ENCODE measurements at regions not wholly inside any gene's neighbourhood (a gene's known extent, or its start where the extent isn't known, plus 50 kb on each side); places are given as distances from the start of the nearest gene placed in this dataset.
"Not testable (repeated sequence)": the region's sequence is repeated elsewhere in the genome, so short reads cannot be mapped to it uniquely, and the experiment has no call there.

DNA sequence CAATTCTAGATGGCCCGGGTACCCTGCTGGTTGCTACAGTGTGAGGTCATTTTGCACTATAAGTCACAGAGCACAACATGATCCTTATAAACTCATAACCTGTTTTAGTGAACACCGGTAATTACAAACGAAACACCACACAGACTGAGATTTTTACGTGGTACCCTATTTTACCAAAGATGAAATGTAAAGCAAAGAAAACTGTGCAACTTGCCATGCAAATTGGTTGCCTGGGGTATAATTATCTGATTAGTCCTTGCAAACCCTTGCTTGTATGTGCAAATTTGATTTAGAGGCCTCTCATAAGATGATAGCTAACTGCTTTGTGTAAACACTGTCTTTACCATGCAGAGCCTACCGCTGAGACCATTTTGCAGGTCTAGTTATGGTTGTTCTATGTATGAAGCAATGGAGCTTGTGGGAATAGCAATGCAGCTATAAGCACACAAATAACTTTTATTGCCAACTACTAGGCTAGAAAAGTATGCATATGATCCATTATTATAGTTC lies 372.1 kb upstream of the FAR2 start:
- no peak for DNase-seq

DNA sequence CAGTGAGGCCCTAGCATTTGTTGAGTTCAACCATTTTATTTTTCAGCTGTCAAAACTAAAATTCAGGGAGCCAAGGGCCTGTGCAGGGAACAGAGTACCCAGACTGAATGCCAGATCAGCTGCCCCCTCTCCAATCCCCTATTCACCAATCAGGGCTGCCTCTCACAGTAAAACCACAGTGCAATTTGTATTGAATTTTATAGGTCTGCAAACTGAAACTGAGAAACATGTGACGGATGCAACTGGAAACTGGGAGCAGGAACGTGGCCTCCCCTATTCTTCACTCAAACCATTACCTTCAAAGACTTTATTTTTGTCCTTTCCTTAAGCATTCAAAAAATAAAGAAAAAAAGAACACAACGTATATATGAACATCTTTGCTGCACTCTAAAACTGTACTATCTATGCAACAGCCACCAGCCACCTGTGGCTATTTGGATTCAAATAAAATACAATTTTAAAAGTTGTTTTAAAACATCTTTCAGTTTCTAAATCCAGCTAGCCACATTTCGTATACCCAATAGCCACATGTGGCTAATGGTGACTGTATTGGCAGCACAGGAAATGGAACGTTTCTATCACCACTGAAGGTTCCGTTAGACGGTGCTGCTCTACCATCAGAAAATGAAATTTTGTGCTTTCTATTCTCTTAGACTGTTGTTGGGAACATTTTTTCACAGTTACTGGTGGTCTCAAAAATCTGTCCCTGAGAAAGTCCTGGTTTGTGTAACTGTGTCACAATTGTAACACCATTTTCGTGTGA lies 371.3 kb upstream of the FAR2 start:
- DNase-seq = no peak

DNA sequence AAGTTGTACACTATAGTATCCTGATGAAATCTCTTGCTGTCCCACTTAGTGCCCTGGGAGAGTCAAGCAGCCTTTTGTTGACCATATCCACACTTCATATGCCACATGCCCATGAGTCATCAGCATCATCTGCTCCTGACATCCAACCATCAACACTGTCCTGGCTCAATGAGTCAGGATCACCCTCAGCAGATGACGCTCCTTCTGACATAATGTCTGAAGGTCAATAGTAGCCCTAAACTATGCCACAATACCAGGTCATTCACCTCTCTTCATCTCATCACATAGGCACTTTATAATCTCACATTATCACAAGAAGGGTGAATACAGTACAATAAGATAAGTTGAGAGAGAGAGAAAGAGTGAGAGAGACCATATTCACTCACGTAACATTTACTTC lies 369.0 kb upstream of the FAR2 start:
- no peak for DNase-seq

DNA sequence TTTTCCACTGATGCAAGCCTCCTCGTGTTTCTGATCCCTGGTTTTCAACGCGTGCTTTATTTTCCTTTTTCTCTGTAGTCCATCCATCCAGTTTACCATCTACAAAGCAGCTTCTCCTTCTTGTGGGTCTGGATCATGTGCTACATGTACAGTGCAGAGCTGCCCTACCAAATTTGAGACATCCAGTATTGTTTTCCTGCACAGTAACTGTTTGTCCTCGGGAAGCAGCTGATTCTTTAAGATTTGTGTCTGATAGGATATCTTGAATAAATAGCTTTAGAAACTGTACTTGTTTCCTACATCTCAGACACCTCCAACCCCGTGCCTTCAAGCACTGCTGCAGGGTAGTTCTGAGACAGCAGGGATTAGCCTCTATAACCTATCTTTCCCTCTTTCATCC lies 368.1 kb upstream of the FAR2 start:
- no peak for DNase-seq

DNA sequence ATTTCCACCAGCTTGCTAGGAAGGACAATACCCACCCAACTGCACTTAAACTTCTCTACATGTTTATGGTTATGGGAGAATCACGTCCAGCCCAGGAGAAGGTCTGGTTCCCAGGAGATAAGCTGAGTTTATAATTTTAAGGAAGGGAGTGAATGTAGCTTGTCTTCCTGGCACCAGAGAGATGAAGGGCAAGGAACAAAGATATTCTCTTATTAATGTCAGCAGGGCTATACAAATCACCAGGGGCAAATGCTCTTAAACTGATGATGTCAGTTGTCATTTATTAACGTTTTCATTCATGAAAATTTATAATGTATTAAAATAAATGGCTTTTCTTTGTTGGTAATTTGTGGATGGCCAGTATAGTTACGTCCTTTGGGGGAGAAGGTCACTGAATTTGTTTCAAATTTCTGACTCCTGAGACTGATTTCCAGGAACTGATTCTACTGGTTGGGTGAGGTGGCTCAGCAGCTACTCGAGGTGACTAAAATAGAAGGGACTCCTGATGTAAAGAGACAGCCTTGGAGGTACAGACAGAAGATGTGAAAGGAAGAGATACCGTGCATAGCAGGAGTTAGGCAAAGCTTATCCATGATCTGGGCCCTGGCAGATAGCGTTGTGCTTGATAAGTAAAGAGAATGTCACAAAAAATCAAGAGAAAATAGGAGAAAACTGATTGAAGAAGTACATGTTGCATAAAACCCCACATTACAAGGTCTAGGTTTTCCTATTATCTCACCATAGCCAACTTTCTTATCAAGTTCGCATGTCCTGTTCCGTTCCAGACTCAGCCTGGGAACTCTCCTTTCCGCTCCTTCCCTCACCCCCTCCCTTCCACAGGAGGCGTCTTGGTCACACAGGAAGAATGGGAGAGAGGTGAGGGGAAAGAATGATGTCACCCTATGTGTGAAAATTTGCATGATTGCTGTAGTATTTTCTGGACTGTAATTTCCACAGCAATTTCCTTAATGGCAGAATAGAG lies 367.1 kb upstream of the FAR2 start:
- no peak for DNase-seq

DNA sequence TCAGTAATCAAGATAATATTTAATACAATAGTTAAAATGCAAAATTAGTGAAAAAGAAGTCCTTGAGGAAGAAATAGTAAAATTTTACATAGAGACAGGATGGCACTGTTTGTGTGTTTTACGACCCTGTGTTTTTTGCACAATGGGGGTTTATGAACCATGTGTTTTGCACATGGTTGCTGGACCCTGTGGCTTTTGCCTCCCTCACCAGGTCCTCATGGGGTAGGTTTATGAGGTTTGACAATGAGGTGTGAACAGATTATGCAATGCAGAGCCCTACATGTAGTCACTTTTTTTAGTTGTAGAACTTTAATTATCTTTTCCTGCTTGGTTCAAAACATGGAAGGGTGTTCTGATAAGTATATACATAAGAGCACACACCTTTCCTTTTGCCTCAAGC lies 366.3 kb upstream of the FAR2 start:
- no peak for DNase-seq

DNA sequence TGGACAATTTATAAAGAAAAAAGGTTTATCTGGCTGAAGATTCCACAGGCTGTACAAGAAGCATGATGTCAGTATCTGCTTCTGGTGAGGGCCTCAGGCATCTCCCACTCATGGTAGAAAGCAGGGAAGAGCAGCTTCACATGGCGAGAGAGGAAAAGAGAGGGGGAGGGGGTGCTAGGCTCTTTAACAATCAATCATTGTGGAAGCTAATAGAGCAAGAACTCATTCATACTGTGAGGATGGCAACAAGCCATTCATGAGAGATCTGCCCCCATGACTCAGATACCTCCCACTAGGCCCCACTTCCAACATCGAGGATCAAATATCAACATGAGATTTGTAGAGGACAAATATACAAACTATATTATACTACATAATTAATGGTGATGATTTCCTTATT lies 361.9 kb upstream of the FAR2 start:
- no peak for DNase-seq

DNA sequence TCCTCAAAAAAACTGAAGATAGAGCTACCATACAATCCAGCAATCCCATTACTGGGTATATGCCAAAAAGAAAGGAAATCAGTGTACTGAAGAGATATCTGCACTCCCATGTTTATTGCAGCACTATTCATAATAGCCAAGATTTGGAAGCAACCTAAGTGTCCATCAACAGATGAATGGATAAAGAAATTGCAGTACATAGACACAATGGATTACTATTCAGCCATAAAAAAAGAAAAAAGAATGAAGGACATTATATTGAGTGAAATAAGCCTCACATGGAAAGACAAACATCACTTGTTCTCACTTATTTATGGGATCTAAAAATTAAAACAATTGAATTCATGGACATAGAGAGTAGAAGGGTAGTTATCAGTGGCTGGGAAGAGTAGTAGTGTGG lies 360.8 kb upstream of the FAR2 start:
- not testable (repeated sequence) for DNase-seq

DNA sequence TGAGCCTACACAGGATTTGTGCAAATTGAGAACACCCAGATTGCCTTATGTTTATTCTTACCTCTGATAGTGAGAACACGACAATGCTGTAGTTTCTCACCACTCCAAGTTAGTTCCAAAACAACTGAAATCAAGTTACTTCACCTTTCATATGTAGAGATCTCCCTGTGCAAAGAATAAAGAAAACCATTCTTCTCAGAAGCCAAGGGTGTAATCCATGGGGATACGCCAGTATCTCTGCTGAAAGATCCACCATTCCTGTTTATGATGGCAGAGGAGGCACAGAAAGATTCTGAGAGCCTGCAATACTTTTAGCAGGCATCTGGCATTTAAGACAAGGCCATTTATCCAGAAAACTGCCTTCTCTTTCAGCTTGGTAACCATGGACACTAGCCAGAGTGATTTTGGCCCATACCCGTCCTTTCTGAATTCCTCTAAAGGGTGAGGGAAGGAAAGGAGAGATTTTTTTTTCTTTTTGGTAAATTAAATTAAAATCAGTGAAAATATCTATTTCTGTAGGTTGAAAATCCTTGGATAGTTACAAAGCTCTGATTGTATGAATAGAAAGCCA lies 355.4 kb upstream of the FAR2 start:
- DNase-seq = no peak

DNA sequence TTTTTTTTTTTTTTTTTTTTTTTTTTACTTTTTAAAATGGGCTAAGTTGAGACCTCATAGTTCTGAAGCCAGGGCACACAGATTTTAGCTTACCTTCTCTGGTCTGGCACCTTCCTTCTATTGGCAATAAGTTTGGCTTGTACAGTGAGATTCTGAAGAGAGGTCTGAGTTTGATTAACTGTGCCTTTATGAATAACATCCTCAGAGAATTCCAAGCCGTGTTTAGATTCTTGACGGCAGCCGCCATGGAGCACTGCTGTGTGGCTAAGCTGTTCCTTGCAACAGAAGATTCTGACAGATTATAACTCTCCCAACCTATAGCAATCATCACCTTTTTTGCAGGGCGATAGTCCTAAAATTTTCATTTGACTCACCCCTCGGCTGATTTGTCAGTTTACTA lies 354.9 kb upstream of the FAR2 start:
- no peak for DNase-seq

DNA sequence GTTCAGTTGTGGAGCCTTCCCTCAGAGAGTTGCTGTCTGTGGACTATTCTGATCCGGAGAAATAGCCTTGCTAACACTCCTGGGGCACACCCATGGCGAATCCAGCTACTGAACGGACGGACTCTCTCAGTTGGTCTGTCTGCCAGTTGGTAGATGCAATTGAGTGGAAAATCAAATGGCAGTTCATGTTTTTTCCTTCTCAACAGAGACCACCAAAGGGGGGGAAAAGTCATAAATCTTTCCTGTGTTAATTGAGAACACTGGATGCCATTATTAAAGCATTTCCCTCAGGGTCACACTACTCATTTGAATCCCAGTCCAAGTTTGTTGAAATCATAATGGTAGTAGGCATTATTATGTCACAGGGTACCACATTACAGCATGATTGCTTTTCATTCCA lies 354.3 kb upstream of the FAR2 start:
- no peak for DNase-seq

DNA sequence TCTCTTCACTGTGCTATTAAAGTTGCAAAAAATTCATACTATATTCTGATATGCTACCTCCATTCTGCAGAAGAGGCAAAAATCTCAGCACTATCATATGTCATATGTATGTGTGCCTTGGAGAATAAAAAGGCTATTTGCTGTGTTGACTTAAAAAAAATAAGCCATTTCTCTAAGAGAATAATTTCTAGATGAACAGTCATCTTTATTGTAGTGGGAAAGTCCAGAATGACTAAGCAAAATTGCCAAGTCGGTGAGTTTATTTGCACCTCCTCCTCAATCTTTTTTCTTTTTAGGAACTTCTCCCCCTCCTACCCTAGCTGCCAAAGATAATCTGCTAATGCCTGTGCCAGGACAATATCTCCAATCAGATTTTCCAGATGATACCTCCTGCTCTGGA lies 353.8 kb upstream of the FAR2 start:
- no peak for DNase-seq

DNA sequence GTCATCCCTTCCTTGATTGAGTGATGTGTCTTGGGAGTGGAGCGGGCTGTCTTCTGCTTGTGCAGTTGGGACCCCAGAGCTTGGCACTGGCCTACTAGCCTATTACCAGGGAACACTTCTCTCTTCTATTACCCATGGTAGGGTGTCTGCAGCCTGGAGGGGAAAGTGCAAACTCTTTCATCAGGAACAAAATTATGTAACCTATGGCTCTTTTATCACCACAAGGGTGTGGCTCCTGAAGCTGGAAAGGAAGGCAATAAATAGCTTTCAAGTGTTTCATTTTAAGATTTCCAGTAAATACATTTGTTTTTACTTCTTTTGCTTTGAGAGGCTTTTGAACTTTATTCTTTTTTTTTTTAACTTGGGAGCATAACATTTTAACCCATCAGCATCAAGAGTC lies 349.7 kb upstream of the FAR2 start:
- DNase-seq = no peak

DNA sequence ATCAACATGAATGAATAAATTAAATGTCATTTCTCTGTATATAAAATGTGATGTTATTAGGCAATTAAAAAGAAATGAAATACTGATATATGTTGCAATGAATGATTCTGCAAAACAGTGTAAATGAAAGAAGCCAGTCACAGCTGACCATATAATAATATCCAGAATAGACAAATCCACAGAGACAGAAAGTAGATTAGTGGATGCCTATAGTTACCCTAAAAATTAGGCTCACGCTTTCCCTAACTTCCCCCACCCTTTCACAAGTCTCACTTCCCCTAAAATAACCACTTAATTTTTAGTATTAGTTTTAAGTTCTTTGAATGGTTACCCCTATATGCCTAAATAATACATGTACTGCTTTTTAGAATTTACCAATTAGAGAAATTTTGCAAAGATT lies 348.9 kb upstream of the FAR2 start:
- no peak for DNase-seq

DNA sequence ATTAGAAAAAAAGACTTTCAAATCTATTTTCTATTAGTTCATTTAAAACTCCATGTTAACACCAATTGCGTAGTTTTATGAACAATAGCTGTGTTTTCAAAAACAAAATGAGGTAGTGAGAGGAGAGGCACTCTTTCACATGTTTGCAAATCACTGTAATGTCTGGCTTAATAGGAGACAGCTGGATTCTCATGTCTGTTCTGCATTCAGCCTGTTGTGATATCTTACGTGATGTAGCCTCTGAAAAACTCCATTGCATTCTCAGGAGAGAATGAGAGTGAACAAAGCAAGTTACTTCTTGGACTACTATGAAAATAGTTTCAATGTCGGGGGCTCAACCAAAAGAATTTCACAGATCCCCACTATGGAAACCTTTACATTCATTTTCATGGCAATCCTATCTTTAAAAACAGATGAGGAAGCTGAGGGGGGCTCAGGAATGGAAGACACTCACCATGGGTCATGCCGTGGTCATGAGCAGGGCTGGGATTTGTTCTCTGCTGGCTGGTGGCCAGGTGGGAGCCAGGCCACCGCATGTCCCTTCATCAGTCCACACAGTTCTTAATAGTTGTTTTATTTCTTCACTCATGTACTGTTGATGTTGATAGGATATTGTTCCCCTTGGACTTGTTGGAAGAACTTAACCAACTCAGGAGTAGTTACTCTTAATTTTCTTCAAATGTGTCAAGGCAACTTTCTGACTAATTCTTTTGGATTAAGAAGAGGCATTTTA lies 346.2 kb upstream of the FAR2 start:
- DNase-seq = no peak

DNA sequence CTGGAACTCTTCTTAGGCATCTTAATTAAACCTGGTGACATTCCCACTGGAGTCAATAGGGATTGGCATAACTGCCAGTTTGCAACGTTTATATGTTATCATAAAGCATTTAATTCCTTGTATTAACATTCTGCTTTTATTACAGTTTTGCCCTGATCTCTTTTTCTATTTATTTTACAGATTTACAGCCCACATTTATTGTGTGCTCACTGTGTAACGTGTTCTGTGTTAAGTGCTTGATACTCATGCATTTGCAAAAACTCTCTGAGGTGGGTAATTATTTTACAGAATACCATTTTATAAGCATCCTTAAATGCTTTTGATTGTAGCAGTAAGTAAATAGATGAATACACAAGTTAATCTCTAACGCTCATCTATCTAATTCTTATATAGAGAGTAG lies 341.5 kb upstream of the FAR2 start:
- no peak for DNase-seq

DNA sequence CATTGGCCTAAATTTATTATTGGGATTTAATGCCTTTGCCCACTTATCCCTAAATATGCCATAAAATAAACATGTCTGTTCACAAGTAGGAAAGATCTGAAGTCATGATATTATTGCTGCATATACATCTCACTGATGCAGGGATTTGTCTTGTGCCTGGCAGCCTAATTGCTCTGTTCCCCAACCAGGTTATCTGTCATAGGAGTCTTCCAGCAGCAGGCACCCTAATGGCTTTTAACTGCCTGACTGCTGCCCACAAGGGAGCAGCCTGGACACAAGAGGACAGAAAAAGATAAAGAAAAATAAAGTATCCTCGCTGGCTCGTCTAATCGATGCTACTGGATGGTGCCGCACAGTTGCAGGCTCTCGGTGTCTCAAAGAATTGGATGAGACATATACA lies 337.6 kb upstream of the FAR2 start:
- no peak for DNase-seq

DNA sequence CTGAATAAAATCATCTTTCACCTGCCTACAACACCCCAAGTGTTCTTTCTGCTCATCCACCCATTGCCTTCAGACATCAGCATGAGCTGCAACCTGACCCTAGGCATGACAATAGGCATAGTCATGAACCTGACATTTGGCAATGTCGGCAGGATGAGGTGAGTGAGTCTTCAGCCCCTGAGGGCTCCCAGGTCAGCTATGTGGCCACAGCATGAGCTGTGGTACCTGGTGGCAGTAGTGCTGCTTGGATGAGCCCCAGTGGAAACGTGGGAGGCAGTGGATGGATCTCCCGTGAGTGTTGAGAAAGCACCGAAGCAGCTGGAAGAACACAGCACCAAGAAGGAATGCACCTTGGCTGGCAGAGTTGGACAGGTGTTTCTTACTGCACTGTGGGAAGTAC lies 334.8 kb upstream of the FAR2 start:
- no peak for DNase-seq

DNA sequence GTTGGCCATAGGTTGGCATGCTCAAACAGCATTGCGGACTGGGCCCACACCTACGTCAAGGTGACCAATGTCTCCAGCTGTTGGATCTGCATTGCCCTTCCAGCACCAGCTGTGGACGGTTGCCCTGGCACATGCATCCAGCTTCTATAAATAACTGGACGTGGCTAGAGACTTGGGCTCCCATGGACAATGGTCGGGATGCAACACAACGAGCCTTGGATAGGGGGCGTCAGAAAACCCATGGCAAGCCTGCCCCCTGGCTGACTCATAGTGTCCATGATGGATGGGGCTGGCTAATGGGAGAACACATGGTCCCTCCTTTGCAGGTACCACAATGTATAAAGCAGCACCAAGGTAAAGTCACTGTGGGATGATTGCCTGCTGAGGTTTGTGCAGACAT lies 331.6 kb upstream of the FAR2 start:
- DNase-seq = no peak

DNA sequence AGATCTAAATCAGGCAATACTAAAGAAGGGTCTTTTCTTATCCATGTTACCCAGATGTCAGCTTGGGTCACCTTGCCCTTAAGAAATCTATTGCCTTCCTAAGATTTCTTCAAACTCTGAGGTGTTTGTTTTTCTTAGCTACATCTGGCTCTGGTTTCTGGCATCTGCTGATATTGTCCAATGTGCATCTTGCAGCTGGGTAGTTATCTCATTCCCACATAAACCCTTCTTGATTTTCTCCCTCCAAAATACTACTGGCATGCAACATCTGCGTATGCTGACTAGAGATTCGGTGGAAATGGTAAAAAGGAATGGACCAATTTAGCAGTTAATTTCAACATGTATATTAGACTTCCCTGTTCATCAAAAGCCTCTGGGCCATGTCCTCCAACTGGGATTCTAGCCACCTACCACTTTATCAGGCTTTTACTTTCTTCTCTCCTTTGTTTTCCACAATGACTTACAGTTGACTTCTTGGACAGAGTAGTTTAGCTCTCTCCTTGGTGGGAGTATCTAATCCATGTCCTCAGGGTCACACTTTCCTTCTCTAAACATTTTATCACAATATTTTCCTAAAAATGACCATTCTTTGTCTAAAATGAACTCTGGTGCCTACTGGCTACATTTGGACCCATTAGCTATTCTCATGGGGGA lies 324.8 kb upstream of the FAR2 start:
- DNase-seq = no peak

DNA sequence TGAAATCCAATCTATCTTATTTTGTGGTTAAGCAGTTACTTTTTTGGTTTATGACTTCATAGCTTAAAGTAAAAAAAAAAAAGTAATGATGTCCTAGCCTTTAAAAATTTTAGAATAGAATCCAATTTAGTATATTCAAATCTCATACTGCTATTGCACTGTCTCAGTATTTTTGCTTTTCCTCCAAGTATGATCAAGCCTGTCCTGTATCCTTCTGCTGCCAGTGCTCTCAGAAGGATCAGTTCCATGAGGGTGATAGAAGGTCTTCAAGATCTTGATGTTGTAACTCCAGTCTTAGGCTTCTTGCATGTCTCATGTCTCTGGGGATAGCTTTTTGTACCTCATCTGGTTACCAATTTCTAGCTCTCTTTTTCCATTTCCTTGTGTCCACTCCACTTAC lies 324.2 kb upstream of the FAR2 start:
- no peak for DNase-seq

DNA sequence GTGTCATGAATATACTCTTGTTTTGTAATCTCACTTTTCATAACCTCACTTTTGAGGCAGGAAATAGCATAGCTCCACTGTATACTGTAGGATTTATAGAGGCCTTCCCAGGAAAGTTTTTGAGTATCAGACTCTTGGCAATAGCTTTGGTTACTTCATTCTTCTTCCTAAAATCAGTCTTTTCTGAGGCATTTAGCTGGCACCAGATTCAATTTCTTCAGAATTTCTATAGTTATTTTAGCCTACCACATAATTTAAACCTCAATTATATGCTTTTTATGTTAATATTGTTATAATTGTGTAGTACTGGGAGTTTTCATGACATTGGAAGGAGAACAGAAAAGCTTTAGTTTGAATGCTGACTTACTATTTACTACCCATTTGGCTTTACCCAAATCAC lies 322.3 kb upstream of the FAR2 start:
- DNase-seq = no peak

DNA sequence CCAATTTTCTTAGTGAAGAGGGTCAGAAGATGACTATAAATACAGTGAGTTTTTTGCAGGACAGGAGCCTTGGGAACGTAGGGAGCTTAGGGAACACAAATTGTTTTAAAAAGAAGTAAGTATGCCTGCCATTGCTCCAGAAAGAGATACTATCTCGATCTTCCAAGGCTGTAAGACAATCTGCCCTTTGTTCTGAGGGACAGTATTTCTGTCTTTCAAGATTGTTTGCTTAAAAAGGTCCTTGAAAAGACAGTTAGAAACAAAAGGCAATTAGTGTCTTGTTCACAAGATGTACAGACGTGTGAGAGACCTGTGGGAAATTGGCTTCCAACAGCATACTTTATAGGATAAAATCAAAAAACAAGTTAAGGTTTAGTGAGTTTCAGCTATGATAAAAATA lies 321.2 kb upstream of the FAR2 start:
- no peak for DNase-seq

All from NCI-H524 (cell line).